NCI-H2227 (cell line): ENCODE measurements at regions not wholly inside any gene's neighbourhood (a gene's known extent, or its start where the extent isn't known, plus 50 kb on each side); places are given as distances from the start of the nearest gene placed in this dataset.
"Not testable (repeated sequence)": the region's sequence is repeated elsewhere in the genome, so short reads cannot be mapped to it uniquely, and the experiment has no call there.

Experiments
- DNase-seq: peaks from one replicate; lab custom pipeline; 2025; ENCODE audit not compliant: unreplicated experiment; lab: John Stamatoyannopoulos, UW

- DNase-seq: not testable (repeated sequence)
Observed at GRCh38 chrX:71822314-71822713, 59.2 kb downstream of the CXorf49B start.

GRCh38 chrX:71823391-71824057 is 60.4 kb downstream of the CXorf49B start:
- DNase-seq: no peak

GRCh38 chrX:71828086-71828485 is 64.9 kb downstream of the CXorf49B start:
- DNase-seq: no peak

GRCh38 chrX:71838092-71838491 is 72.6 kb upstream of the NHSL2 start:
- DNase-seq: not testable (repeated sequence)

- DNase-seq: no peak
Observed at GRCh38 chrX:71846429-71846828, 64.2 kb upstream of the NHSL2 start.

GRCh38 chrX:71852182-71852581 is 58.5 kb upstream of the NHSL2 start:
- DNase-seq: no peak

GRCh38 chrX:71859637-71860036 is 51.0 kb upstream of the NHSL2 start:
- DNase-seq: peak; percentile 65
